SK-N-SH (cell line): ENCODE measurements at regions not wholly inside any gene's neighbourhood (a gene's known extent, or its start where the extent isn't known, plus 50 kb on each side); places are given as distances from the start of the nearest gene placed in this dataset.

ENCODE experiments used
- ELF1 ChIP-seq: IDR thresholded peaks from 2 replicates; pipeline ENCODE4 v1.4.0; 2012
- EZH2phosphoT487 ChIP-seq: fragments of 200-600 bp; sonication (generic); IDR thresholded peaks from 2 replicates; pipeline ENCODE4 v1.6.1; 2017; ENCODE audit warnings: low read depth, mixed run types, mild to moderate bottlenecking, antibody characterized with exemption, moderate library complexity, borderline replicate concordance
- FOSL2 ChIP-seq: IDR thresholded peaks from 2 replicates; pipeline ENCODE4 v1.4.0; 2012; ENCODE audit warnings: low read depth, mild to moderate bottlenecking, moderate library complexity, borderline replicate concordance
- JUND ChIP-seq: IDR thresholded peaks from 2 replicates; pipeline ENCODE4 v1.4.0; 2012
- MAX ChIP-seq: IDR thresholded peaks from 2 replicates; pipeline ENCODE4 v1.4.0; 2012; ENCODE audit warnings: low read depth
- MEF2A ChIP-seq: IDR thresholded peaks from 2 replicates; pipeline ENCODE4 v1.4.0; 2012; ENCODE audit warnings: low read depth, borderline replicate concordance
- MXI1 ChIP-seq: IDR thresholded peaks from 2 replicates; pipeline ENCODE4 v1.6.1; 2012; ENCODE audit warnings: mild to moderate bottlenecking, low read depth, low read length, improper control_type of control experiment
- RCOR1 ChIP-seq: fragments of 150-350 bp; IDR thresholded peaks from 2 replicates; pipeline ENCODE4 v1.6.1; 2017; ENCODE audit warnings: antibody characterized with exemption, low read length
- RFX5 ChIP-seq: IDR thresholded peaks from 2 replicates; pipeline ENCODE4 v1.6.1; 2012; ENCODE audit warnings: mild to moderate bottlenecking, improper control_type of control experiment, low read length
- RXRA ChIP-seq: IDR thresholded peaks from 2 replicates; pipeline ENCODE4 v1.4.0; 2012; ENCODE audit warnings: low read depth, mild to moderate bottlenecking, borderline replicate concordance
- SIN3A ChIP-seq: IDR thresholded peaks from 2 replicates; pipeline ENCODE4 v1.6.1; 2012; ENCODE audit warnings: low read depth, mild to moderate bottlenecking, low read length, moderate library complexity, borderline replicate concordance
- SMC3 ChIP-seq: IDR thresholded peaks from 2 replicates; pipeline ENCODE4 v1.6.1; 2012; ENCODE audit warnings: low read depth, low read length, improper control_type of control experiment
- YY1 ChIP-seq: IDR thresholded peaks from 2 replicates; pipeline ENCODE4 v1.4.0; 2012; ENCODE audit warnings: low read depth, mild to moderate bottlenecking
- TF ChIP-seq, protein P1 (sequence below): IDR thresholded peaks from 2 replicates; pipeline ENCODE4 v1.4.0; 2012; ENCODE audit warnings: low read depth, borderline replicate concordance
- TF ChIP-seq, protein P2 (sequence below): IDR thresholded peaks from 2 replicates; pipeline ENCODE4 v1.6.1; 2012; ENCODE audit warnings: mild to moderate bottlenecking, low read depth, low read length, moderate library complexity
- TF ChIP-seq, protein P3 (sequence below): fragments of 150-350 bp; IDR thresholded peaks from 2 replicates; pipeline ENCODE4 v1.6.1; 2016; ENCODE audit warnings: mild to moderate bottlenecking, low read depth, low read length
- TF ChIP-seq, protein P4 (sequence below): fragments of 150-350 bp; IDR thresholded peaks from 2 replicates; pipeline ENCODE4 v1.6.1; 2017; ENCODE audit warnings: antibody characterized with exemption, low read length, low read depth, borderline replicate concordance

- TF ChIP-seq, protein P1, sequence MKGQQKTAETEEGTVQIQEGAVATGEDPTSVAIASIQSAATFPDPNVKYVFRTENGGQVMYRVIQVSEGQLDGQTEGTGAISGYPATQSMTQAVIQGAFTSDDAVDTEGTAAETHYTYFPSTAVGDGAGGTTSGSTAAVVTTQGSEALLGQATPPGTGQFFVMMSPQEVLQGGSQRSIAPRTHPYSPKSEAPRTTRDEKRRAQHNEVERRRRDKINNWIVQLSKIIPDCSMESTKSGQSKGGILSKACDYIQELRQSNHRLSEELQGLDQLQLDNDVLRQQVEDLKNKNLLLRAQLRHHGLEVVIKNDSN, result no peak
- TF ChIP-seq MXI1 (peak; percentile 50; the same call in 1 of the 2 replicates), MEF2A (no peak), SMC3 (no peak; the same call in 1 of the 2 replicates), YY1 (no peak), RXRA (no peak), RFX5 (no peak; the same call in 1 of the 2 replicates), SIN3A (no peak), RCOR1 (peak; percentile 91), JUND (no peak), MAX (no peak), ELF1 (no peak), FOSL2 (no peak), EZH2phosphoT487 (no peak)
- TF ChIP-seq, protein P2, sequence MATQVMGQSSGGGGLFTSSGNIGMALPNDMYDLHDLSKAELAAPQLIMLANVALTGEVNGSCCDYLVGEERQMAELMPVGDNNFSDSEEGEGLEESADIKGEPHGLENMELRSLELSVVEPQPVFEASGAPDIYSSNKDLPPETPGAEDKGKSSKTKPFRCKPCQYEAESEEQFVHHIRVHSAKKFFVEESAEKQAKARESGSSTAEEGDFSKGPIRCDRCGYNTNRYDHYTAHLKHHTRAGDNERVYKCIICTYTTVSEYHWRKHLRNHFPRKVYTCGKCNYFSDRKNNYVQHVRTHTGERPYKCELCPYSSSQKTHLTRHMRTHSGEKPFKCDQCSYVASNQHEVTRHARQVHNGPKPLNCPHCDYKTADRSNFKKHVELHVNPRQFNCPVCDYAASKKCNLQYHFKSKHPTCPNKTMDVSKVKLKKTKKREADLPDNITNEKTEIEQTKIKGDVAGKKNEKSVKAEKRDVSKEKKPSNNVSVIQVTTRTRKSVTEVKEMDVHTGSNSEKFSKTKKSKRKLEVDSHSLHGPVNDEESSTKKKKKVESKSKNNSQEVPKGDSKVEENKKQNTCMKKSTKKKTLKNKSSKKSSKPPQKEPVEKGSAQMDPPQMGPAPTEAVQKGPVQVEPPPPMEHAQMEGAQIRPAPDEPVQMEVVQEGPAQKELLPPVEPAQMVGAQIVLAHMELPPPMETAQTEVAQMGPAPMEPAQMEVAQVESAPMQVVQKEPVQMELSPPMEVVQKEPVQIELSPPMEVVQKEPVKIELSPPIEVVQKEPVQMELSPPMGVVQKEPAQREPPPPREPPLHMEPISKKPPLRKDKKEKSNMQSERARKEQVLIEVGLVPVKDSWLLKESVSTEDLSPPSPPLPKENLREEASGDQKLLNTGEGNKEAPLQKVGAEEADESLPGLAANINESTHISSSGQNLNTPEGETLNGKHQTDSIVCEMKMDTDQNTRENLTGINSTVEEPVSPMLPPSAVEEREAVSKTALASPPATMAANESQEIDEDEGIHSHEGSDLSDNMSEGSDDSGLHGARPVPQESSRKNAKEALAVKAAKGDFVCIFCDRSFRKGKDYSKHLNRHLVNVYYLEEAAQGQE, result no peak
- TF ChIP-seq, protein P3, sequence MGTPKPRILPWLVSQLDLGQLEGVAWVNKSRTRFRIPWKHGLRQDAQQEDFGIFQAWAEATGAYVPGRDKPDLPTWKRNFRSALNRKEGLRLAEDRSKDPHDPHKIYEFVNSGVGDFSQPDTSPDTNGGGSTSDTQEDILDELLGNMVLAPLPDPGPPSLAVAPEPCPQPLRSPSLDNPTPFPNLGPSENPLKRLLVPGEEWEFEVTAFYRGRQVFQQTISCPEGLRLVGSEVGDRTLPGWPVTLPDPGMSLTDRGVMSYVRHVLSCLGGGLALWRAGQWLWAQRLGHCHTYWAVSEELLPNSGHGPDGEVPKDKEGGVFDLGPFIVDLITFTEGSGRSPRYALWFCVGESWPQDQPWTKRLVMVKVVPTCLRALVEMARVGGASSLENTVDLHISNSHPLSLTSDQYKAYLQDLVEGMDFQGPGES, result no peak
- TF ChIP-seq, protein P4, sequence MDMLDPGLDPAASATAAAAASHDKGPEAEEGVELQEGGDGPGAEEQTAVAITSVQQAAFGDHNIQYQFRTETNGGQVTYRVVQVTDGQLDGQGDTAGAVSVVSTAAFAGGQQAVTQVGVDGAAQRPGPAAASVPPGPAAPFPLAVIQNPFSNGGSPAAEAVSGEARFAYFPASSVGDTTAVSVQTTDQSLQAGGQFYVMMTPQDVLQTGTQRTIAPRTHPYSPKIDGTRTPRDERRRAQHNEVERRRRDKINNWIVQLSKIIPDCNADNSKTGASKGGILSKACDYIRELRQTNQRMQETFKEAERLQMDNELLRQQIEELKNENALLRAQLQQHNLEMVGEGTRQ, result no peak
These were observed 216.2 kb downstream of the PLPP3 start (continued) for GRCh38 chr1:56363007-56363770.
